Common myeloid progenitor, CD34-positive (primary cell): ENCODE measurements at regions not wholly inside any gene's neighbourhood (a gene's known extent, or its start where the extent isn't known, plus 50 kb on each side); places are given as distances from the start of the nearest gene placed in this dataset.

Experiments used
- CTCF ChIA-PET: fragments of 350-600 bp; sonication (Branson Sonifier 250); formaldehyde crosslinking; loops from one replicate; lab custom pipeline; 2021; ENCODE audit warnings: antibody characterized with exemption; lab: Charles Lee
- POLR2A ChIA-PET: fragments of 350-600 bp; sonication (Branson Sonifier 250); formaldehyde crosslinking; loops from one replicate; lab custom pipeline; 2021; ENCODE audit warnings: antibody characterized with exemption; lab: Charles Lee
- DNase-seq, 3 donors: peaks; one replicate each; pipeline versions ENCODE4 v3.0.0 to v3.0.0-alpha.2; 2013
- H3K27ac ChIP-seq, 2 experiments: 1 replicate in 1 of 2; 2 replicates in 1 of 2; pipeline ENCODE4 v1.7.0; 2013; ENCODE audit warnings: inconsistent platforms in 2 of 2, low read length in 2 of 2, mild to moderate bottlenecking in 2 of 2, low read depth in 1 of 2, moderate library complexity in 1 of 2; ENCODE audit not compliant: severe bottlenecking in 2 of 2, insufficient read depth in 1 of 2, poor library complexity in 1 of 2
- H3K27me3 ChIP-seq, 5 experiments: replicated peaks in 2 of 5; 1 replicate in 3 of 5; 2 replicates in 2 of 5; pipeline versions ENCODE4 v1.6.1 to v1.7.0; 2013; ENCODE audit warnings: low read length in 4 of 5, mild to moderate bottlenecking in 2 of 5, moderate library complexity in 2 of 5, inconsistent platforms in 1 of 5; ENCODE audit not compliant: insufficient read depth in 5 of 5, control insufficient read depth in 4 of 5
- H3K36me3 ChIP-seq, 4 experiments: 1 replicate in 2 of 4; 2 replicates in 2 of 4; pipeline versions ENCODE4 v1.6.1 to v1.7.0; 2013; ENCODE audit warnings: low read length in 3 of 4, control low read depth in 1 of 4, mild to moderate bottlenecking in 1 of 4; ENCODE audit not compliant: control insufficient read depth in 4 of 4, insufficient read depth in 4 of 4
- H3K4me1 ChIP-seq, 4 experiments: 1 replicate in 3 of 4; 2 replicates in 1 of 4; pipeline versions ENCODE4 v1.6.1 to v1.7.1; 2013; ENCODE audit warnings: low read length in 3 of 4, mild to moderate bottlenecking in 3 of 4, control low read depth in 1 of 4, inconsistent platforms in 1 of 4, moderate library complexity in 1 of 4; ENCODE audit not compliant: control insufficient read depth in 4 of 4, insufficient read depth in 4 of 4; ENCODE audit errors: control extremely low read depth in 1 of 4
- H3K4me3 ChIP-seq, 7 experiments: 1 replicate in 4 of 7; 2 replicates in 3 of 7; pipeline versions ENCODE4 v1.5.1 to v1.7.0; 2013; ENCODE audit warnings: mild to moderate bottlenecking in 7 of 7, low read length in 6 of 7, moderate library complexity in 6 of 7, inconsistent platforms in 2 of 7, low read depth in 2 of 7, control low read depth in 1 of 7; ENCODE audit not compliant: insufficient read depth in 4 of 7, control insufficient read depth in 1 of 7; ENCODE audit errors: extremely low read depth in 1 of 7
- H3K9me3 ChIP-seq, 5 experiments: 1 replicate in 4 of 5; 2 replicates in 1 of 5; pipeline versions ENCODE4 v1.6.1 to v1.7.1; 2013; ENCODE audit warnings: low read length in 4 of 5, mild to moderate bottlenecking in 2 of 5, inconsistent platforms in 1 of 5, low read depth in 1 of 5, moderate library complexity in 1 of 5; ENCODE audit not compliant: control insufficient read depth in 4 of 5, insufficient read depth in 2 of 5; ENCODE audit errors: control extremely low read depth in 1 of 5
- WGBS: methylation state at CpG from one replicate; pipeline ENCODE4 v1.1.5; 2013; ENCODE audit not compliant: insufficient coverage; 5-methylcytosine and 5-hydroxymethylcytosine counted together

DNA sequence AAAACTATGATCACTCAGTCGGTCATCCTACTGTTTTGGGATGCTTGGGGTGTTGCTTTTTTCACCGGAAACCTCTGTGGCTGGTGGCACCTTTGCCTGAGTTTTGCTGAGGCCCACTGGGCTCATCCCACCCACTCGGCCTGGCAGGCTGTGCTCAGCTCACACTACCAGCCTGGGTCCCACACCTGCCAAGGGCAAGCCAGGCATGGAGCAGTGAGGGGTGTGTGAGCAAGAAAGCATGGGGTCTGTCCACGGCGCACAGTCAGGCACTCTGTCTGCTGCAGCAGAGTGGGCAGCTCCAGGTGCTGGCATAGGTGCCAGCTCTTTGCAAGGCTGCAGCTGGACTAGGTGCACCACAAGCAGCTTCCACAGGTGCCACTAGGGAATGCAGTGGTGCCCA is 91.7 kb downstream of the TBXT start:
- peaks cover 0 to 5% (median 0%) of the 10 kb centered on the region in 5 experiments for H3K27me3 ChIP-seq
- peaks cover 0 to 4% (median 0%) of the 10 kb centered on the region in 5 experiments for H3K9me3 ChIP-seq
- WGBS = 92% methylated on average over 5 of the region's 5 CpGs
- H3K36me3 ChIP-seq = no peaks in the 10 kb centered on the region
- POLR2A ChIA-PET = no interaction called here
- H3K27ac ChIP-seq = no peak overlapping the region
- no peaks in the 10 kb centered on the region for H3K4me1 ChIP-seq
- no peak for DNase-seq
- CTCF ChIA-PET = interaction anchor here (1.5 kb wide), 2 partner anchors 24 to 30 kb away, joined by 4 read pairs; no protein-coding TSS in a partner anchor
- H3K4me3 ChIP-seq = no peak overlapping the region

- WGBS = no CpG with 5 or more reads among the region's 2 CpGs
- no peak overlapping the region for H3K27ac ChIP-seq
- peaks cover 0 to 4% (median 0%) of the 10 kb centered on the region in 5 experiments for H3K9me3 ChIP-seq
- no peaks in the 10 kb centered on the region for H3K4me1 ChIP-seq
- peaks cover 0 to 6% (median 0%) of the 10 kb centered on the region in 5 experiments for H3K27me3 ChIP-seq
- H3K36me3 ChIP-seq = no peaks in the 10 kb centered on the region
- ChIA-PET POLR2A (no interaction called here), CTCF (interaction anchor here (1.5 kb wide), 1 partner anchor 25 kb away, joined by 4 read pairs; no protein-coding TSS in a partner anchor)
- no peak for DNase-seq
- no peak overlapping the region for H3K4me3 ChIP-seq
These were observed 92.5 kb downstream of the TBXT start for GRCh38 chr6:166075186-166075585.

- H3K4me1 ChIP-seq = no peaks in the 10 kb centered on the region
- H3K27ac ChIP-seq = no peak overlapping the region
- no peak for DNase-seq
- no peaks in the 10 kb centered on the region for H3K36me3 ChIP-seq
- 81% methylated on average over 4 of the region's 9 CpGs for WGBS
- ChIA-PET CTCF (interaction anchor here (1.9 kb wide), 1 partner anchor 33 kb away, joined by 4 read pairs; no protein-coding TSS in a partner anchor), POLR2A (interaction anchor here (0.6 kb wide), 1 partner anchor 90 kb away, joined by 3 read pairs; no protein-coding TSS in a partner anchor)
- H3K4me3 ChIP-seq = no peak overlapping the region
- H3K9me3 ChIP-seq = peaks cover 0 to 6% (median 3%) of the 10 kb centered on the region in 5 experiments
- H3K27me3 ChIP-seq = peaks cover 0 to 6% (median 0%) of the 10 kb centered on the region in 5 experiments
These were observed 94.6 kb downstream of the TBXT start for GRCh38 chr6:166073082-166073481.

DNA sequence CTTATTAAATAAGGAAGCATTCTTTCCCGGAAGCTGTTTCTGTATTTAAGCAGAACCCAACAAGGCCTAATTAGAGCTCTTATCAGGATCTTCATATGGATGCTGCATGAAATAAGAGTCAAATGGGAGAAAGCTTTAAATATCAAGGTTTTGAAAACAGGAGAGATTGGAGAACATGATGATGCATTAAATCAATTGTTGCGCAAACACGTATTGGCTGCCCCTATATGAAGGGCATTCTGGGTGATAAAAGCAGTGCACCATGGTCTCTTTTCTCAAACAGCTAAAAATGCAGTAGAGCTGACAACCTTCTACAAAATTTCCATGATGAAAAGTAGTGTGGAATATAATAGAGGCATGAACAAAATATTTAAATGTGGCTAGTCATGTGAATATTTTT is 98.9 kb downstream of the TBXT start:
- H3K9me3 ChIP-seq = peaks cover 0 to 6% (median 3%) of the 10 kb centered on the region in 5 experiments
- peaks cover 0 to 11% (median 0%) of the 10 kb centered on the region in 5 experiments for H3K27me3 ChIP-seq
- 88% methylated on average over 2 of the region's 3 CpGs for WGBS
- CTCF ChIA-PET = interaction anchor here (1.7 kb wide), 1 partner anchor 25 kb away, joined by 3 read pairs; no protein-coding TSS in a partner anchor
- H3K4me3 ChIP-seq = no peak overlapping the region
- H3K4me1 ChIP-seq = no peaks in the 10 kb centered on the region
- DNase-seq = no peak
- POLR2A ChIA-PET = no interaction called here
- no peaks in the 10 kb centered on the region for H3K36me3 ChIP-seq
- H3K27ac ChIP-seq = no peak overlapping the region

GRCh38 chr6:166058064-166058739 is 109.4 kb downstream of the TBXT start:
- ChIA-PET POLR2A (no interaction called here), CTCF (no interaction called here)
- DNase-seq = no peak

DNA sequence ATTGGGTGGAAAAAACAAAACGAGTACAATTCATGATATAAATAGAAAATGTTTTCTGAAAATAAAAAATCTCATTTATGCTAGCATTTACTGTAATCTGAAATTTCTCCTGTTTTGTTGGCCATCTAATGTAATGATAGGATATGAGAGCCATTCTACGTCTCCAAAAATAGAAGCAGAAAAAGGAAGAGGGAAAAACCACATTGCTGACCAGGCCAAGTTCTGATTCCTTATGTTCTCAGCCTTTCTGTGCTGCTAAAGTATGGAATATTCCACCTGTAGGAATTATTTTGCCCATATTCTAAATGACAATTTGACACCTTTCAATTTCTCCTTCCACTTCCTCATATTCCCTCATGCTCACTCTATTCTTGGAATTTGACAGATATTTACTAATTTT is 110.2 kb downstream of the TBXT start:
- DNase-seq = no peak
- Histone ChIP-seq H3K36me3 (no peaks in the 10 kb centered on the region), H3K4me3 (no peak overlapping the region), H3K4me1 (no peaks in the 10 kb centered on the region), H3K27me3 (peaks cover 0 to 5% (median 5%) of the 10 kb centered on the region in 5 experiments), H3K27ac (no peak overlapping the region), H3K9me3 (peaks cover 0 to 20% (median 5%) of the 10 kb centered on the region in 5 experiments)
- 17% methylated on average over 1 of the region's 2 CpGs for WGBS
- ChIA-PET POLR2A (no interaction called here), CTCF (interaction anchor here (1.2 kb wide), 1 partner anchor 10 kb away, joined by 3 read pairs; no protein-coding TSS in a partner anchor)

More at GRCh38 chr6:166058064-166058739, 109.4 kb downstream of the TBXT start:
- Histone ChIP-seq H3K4me1 (no peaks in the 10 kb centered on the region), H3K9me3 (peaks cover 0 to 16% (median 5%) of the 10 kb centered on the region in 5 experiments), H3K4me3 (no peak overlapping the region), H3K27me3 (peaks cover 0 to 5% (median 5%) of the 10 kb centered on the region in 5 experiments), H3K27ac (no peak overlapping the region), H3K36me3 (no peaks in the 10 kb centered on the region)
- WGBS = 80% methylated on average over 9 of the region's 10 CpGs

- Histone ChIP-seq H3K4me1 (no peaks in the 10 kb centered on the region), H3K9me3 (peaks cover 0 to 26% (median 5%) of the 10 kb centered on the region in 5 experiments), H3K36me3 (no peaks in the 10 kb centered on the region), H3K27ac (no peak overlapping the region), H3K4me3 (no peak overlapping the region), H3K27me3 (peaks cover 0 to 5% (median 5%) of the 10 kb centered on the region in 5 experiments)
- ChIA-PET CTCF (interaction anchor here (1.2 kb wide), 1 partner anchor 10 kb away, joined by 3 read pairs; no protein-coding TSS in a partner anchor), POLR2A (no interaction called here)
- 93% methylated on average over 4 of the region's 4 CpGs for WGBS
- no peak for DNase-seq
These were observed 111.0 kb downstream of the TBXT start for GRCh38 chr6:166056637-166057036.
